Uterus (tissue), 3 donors: ENCODE measurements at regions not wholly inside any gene's neighbourhood (a gene's known extent, or its start where the extent isn't known, plus 50 kb on each side); places are given as distances from the start of the nearest gene placed in this dataset.

Source experiments
- DNase-seq, 2 donors: peaks; one replicate each; pipeline ENCODE4 v3.0.0-alpha.2; 2019 to 2020
- H3K27ac ChIP-seq, 2 donors: fragments of 200-600 bp; sonication (generic); 1 replicate in 1 of 2; 2 replicates in 1 of 2; pipeline ENCODE4 v1.5.1; 2016 to 2018
- H3K27me3 ChIP-seq, 2 donors: fragments of 200-600 bp; sonication (generic); one replicate each; pipeline ENCODE4 v1.5.1; 2018 to 2019; ENCODE audit warnings: control low read depth in 1 of 2
- H3K36me3 ChIP-seq, 2 donors: fragments of 200-600 bp; sonication (generic); one replicate each; pipeline ENCODE4 v1.5.1; 2019; ENCODE audit warnings: control low read depth in 1 of 2
- H3K4me1 ChIP-seq, 2 donors: fragments of 200-600 bp; sonication (generic); one replicate each; pipeline ENCODE4 v1.5.1; 2018 to 2019; ENCODE audit warnings: control low read depth in 1 of 2
- H3K4me3 ChIP-seq, 2 donors: fragments of 200-600 bp; sonication (generic); 1 replicate in 1 of 2; 2 replicates in 1 of 2; pipeline ENCODE4 v1.5.1; 2018 to 2019; ENCODE audit warnings: mild to moderate bottlenecking in 1 of 2
- H3K9me3 ChIP-seq, 2 donors: fragments of 200-600 bp; sonication (generic); one replicate each; pipeline ENCODE4 v1.5.1; 2019; ENCODE audit warnings: control low read depth in 1 of 2
- POLR2A ChIP-seq, 2 donors: fragments of 450-650 bp; IDR thresholded peaks; one replicate each; pipeline ENCODE4 v1.6.1; 2016; ENCODE audit warnings: antibody characterized with exemption in 2 of 2, mild to moderate bottlenecking in 1 of 2, moderate library complexity in 1 of 2
- intact Hi-C: fragments of 100-400 bp; cut with DNase I; formaldehyde crosslinking; loops from one replicate; pipeline ENCODE4 v1.15.1; 2023; ENCODE audit warnings: low total_unique reads
- TF ChIP-seq, protein P1 (sequence below), 4 experiments: fragments of 200-600 bp in 2 of 4; fragments of 450-650 bp in 2 of 4; sonication (generic) in 2 of 4; IDR thresholded peaks; one replicate each; pipeline ENCODE4 v1.5.1; 2016 to 2019; ENCODE audit warnings: antibody characterized with exemption in 4 of 4, mild to moderate bottlenecking in 2 of 4, moderate library complexity in 1 of 4
- donor health status: DM: yes; HTN: yes; CAD: no.

DNA sequence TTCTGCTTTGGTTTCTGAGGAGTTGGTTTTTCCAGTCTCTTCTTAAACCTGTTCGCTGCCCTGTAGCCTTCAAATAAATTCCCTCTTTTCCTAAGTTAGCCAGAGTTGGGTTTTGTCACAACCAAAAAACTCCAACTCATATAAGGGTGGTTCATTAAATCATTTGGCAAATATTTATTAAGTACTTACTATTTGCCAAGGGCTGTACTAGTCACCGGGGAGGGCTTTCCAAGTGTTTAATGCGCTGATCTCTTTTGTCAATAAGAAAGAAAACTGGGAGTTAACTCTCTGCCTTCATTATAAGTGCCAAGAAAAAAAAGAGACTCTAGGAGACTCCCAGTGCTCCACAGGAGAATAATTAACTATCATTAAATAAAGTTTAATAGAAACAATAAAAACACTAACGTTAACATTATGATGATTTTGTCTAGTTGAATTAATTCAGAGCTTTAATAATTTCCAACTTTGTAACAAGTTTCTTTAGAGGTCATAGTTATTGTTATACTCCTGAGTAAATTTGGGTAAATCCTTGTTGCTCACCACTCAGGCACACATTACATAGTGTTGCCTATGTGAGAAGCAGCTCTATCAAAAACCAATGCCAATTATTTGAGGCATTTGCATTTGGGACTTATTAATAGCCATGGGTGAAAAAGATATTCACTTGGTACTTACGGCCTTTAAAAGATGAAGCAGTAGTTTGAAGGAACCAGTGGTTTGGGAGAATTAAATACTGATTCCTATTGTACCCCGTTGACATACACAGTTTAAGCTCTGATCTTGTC lies 122.5 kb upstream of the TEX13D start:
- no peak for TF ChIP-seq POLR2A (IDR thresholded peaks at IDR 0.05)
- TF ChIP-seq, protein P1, sequence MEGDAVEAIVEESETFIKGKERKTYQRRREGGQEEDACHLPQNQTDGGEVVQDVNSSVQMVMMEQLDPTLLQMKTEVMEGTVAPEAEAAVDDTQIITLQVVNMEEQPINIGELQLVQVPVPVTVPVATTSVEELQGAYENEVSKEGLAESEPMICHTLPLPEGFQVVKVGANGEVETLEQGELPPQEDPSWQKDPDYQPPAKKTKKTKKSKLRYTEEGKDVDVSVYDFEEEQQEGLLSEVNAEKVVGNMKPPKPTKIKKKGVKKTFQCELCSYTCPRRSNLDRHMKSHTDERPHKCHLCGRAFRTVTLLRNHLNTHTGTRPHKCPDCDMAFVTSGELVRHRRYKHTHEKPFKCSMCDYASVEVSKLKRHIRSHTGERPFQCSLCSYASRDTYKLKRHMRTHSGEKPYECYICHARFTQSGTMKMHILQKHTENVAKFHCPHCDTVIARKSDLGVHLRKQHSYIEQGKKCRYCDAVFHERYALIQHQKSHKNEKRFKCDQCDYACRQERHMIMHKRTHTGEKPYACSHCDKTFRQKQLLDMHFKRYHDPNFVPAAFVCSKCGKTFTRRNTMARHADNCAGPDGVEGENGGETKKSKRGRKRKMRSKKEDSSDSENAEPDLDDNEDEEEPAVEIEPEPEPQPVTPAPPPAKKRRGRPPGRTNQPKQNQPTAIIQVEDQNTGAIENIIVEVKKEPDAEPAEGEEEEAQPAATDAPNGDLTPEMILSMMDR (IDR thresholded peaks at IDR 0.05), result no peak
- H3K9me3 ChIP-seq, result no peaks in the 10 kb centered on the region
- H3K4me3 ChIP-seq, result no peak overlapping the region
- intact Hi-C loops, result no loop called here
- H3K27ac ChIP-seq, result no peak overlapping the region
- no peaks in the 10 kb centered on the region for H3K27me3 ChIP-seq
- H3K4me1 ChIP-seq, result no peaks in the 10 kb centered on the region
- no peak for DNase-seq
- no peaks in the 10 kb centered on the region for H3K36me3 ChIP-seq

DNA sequence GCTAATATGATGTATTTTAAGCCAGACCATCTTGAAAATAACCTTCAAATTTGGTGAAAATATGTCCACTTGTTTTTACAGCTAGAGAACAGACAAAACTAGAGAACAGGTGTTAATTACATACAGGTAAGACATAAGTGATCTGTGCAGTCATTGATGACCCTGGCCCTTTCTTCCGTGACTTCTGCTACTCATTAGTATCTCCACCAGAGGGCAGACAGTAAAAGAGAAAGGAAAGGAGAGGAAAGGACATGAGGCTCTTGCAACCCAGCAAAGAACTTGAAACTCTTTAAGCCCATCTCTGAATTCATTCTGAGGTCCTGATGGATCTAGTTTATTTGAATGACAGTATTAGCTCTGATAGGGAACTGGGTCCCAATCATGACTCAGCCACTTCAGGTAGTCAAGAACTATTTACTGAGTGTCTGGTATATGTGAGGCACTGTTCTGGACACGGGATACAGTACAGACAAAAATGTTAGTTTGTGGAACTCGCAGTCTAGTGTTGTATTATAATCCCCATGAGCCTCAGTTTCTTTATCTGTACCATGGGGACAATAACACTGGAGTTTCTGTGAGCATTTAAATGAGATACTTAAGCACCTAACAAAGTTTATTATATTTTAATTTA lies 121.0 kb upstream of the TEX13D start:
- TF ChIP-seq POLR2A (IDR thresholded peaks at IDR 0.05), result no peak
- TF ChIP-seq, protein P1 (IDR thresholded peaks at IDR 0.05), result peak in 1 of 4 experiments; percentile 16
- Histone ChIP-seq H3K4me1 (no peaks in the 10 kb centered on the region), H3K27ac (no peak overlapping the region), H3K9me3 (no peaks in the 10 kb centered on the region), H3K36me3 (no peaks in the 10 kb centered on the region), H3K4me3 (no peak overlapping the region), H3K27me3 (no peaks in the 10 kb centered on the region)
- DNase-seq, result no peak
- intact Hi-C loops, result no loop called here

DNA sequence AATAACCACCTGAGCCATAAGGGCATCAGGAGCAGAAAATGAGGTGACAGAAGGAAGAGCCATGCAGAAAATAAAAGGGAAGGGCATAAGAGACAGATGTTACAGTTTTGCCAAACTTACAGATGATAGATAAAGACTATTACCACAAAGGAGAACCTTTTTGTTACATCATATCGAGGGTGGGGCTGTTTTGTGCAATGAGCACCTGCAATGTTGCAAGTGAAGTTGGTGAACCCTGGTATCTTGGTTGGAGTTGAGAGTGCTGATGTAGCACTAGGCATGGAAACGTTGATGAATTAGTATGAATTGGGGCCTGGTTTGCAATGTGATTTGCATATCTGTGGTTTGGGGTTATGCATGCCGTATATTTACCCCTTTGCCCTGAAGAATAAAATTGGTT lies 119.8 kb upstream of the TEX13D start:
- Histone ChIP-seq H3K27me3 (no peaks in the 10 kb centered on the region), H3K27ac (no peak overlapping the region), H3K4me1 (no peaks in the 10 kb centered on the region), H3K9me3 (no peaks in the 10 kb centered on the region), H3K36me3 (no peaks in the 10 kb centered on the region), H3K4me3 (no peak overlapping the region)
- no peak for TF ChIP-seq POLR2A (IDR thresholded peaks at IDR 0.05)
- TF ChIP-seq, protein P1 (IDR thresholded peaks at IDR 0.05), result no peak
- DNase-seq, result no peak
- intact Hi-C loops, result no loop called here

DNA sequence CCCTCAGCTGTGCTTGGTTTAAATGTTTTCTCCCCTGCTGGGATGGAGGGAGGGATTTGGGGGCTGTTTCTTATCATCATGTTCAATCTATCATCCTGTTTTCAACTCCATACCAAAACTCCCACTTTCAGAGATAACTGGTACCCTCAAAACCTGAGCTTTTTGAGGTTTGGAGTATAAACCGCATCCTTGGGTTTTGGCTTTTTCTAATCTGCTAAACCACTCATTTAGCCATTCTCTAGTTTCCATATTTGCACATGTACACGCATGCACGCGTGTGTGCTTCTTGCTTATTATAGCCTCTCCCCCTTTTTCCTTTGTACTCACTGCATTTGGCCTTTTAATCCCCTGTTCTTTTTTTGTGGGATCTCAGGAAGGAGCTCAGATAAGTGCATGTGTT lies 116.7 kb upstream of the TEX13D start:
- no peak for DNase-seq
- Histone ChIP-seq H3K36me3 (no peaks in the 10 kb centered on the region), H3K27ac (no peak overlapping the region), H3K4me1 (no peaks in the 10 kb centered on the region), H3K27me3 (no peaks in the 10 kb centered on the region), H3K9me3 (no peaks in the 10 kb centered on the region), H3K4me3 (no peak overlapping the region)
- intact Hi-C loops, result no loop called here
- TF ChIP-seq, protein P1 (IDR thresholded peaks at IDR 0.05), result no peak
- no peak for TF ChIP-seq POLR2A (IDR thresholded peaks at IDR 0.05)

DNA sequence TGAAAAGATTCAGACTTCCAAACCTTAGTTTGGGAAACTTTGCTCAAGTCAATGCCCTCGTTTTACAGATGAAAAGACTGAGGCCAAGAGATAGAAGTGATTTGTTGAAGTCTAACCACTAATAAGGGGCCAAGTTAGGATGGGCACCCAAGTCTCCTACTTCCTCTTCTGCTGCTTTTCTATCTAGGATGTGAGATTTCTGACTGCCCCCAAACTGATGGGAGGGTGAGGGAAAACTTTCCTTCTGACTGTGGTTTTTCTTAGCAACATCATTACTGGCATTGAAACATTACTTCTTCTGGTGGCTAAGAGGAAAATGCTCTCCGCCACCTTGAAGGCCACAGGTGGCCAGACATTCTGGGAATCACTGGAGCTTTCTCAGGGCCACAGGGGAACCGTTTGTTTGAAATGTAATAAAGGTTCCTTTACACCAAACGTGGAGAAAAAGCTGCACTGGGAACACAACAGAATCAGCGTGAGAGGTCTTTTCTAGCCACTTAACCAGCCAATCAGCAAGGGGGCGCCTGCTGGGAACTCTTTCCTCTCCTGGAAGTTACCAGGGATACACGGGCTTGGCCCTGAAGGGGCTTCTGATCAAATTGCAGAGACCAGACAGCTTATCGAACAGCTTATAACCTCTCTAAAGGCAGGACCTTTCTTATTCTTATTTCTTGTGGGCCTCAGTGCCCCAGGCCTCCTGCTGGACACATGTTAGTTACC lies 115.9 kb upstream of the TEX13D start:
- Histone ChIP-seq H3K4me1 (no peaks in the 10 kb centered on the region), H3K36me3 (no peaks in the 10 kb centered on the region), H3K27ac (no peak overlapping the region), H3K27me3 (no peaks in the 10 kb centered on the region), H3K4me3 (no peak overlapping the region), H3K9me3 (no peaks in the 10 kb centered on the region)
- no peak for DNase-seq
- TF ChIP-seq POLR2A (IDR thresholded peaks at IDR 0.05), result no peak
- TF ChIP-seq, protein P1 (IDR thresholded peaks at IDR 0.05), result no peak
- intact Hi-C loops, result no loop called here
